Fibroblast of the conjunctiva (primary cell): ENCODE measurements at regions not wholly inside any gene's neighbourhood (a gene's known extent, or its start where the extent isn't known, plus 50 kb on each side); places are given as distances from the start of the nearest gene placed in this dataset.

Source experiments
- DNase-seq: peaks from one replicate; pipeline ENCODE4 v3.0.0-alpha.2; 2010; ENCODE audit warnings: low read depth

DNA sequence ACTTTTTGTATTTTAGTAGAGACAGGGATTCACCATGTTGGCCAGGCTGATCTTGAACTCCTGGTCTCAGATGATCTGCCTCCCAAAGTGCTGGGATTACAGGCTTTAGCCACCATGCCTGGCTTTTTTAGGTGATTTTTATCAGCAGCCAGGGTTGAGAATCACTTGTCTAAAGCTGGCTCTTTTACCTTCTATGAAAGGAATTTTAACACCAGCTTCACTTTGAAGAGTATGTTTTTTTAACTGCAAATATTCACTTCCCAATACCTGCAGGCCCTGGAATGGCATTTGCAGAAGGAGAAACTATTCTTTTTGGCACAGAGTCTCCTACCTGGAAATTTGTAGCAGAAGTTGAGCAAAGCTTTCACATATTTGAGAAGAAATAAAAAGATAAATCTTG is 63.6 kb upstream of the NAA20 start:
- DNase-seq = no peak

GRCh38 chr20:19956976-19957375 is 60.2 kb upstream of the NAA20 start:
- DNase-seq = no peak

DNA sequence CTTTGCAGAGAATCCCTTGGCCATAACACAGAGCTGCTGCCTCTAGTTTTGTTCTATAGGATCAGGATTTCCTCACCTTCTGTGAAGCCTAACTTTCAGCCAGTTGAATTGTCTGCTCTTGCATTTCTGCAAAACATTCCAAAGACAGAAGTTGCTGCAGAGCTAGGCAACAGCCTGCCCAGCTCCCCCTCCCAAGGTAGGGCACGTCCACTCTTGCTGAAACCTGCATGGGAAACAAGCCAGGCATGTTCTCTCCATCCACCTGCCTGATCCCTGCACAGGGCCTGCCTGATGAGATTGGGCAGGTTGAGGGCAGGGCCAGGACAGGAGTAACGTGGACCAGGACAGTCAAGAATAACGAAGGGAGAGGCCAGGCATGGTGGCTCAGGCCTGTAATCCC is 58.9 kb upstream of the NAA20 start:
- DNase-seq = no peak

DNA sequence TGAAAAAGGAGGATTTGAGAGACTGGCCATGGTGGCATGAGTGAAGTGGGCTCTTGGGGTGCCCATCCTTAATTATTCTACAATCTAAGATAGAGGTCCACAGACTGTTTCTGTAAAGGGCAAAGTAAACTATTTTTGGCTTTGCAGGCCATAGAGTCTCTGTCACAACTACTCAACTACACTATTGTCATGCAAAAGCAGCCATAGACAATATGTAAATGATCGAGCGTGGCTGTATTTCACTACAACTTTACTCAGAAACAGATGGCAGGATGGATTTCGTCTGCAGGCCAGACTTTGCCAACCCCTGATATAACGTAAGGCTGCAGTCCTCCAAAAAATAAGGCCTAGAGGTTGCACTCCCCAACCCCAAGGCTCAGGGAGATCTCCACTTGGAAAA is 58.2 kb upstream of the NAA20 start:
- DNase-seq = no peak

DNA sequence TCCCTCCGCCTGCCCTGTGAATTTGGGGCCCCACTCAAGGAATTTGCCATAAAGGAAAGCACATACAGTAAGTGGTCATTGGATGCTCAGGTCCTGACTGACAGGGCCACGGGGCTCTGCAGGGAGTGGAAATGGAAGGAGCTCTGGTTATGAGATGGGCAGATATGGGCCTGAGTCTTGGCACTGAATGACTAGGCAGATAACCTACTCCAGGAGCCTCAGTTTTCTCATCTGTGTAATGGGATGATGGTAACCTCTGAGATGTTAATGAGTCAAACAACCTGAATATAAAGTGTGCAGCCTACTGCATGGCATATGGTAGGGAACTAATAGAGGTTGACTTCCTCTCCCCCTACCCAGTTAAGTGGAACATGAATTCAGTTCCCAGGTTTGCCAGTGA is 56.4 kb upstream of the NAA20 start:
- DNase-seq = no peak

DNA sequence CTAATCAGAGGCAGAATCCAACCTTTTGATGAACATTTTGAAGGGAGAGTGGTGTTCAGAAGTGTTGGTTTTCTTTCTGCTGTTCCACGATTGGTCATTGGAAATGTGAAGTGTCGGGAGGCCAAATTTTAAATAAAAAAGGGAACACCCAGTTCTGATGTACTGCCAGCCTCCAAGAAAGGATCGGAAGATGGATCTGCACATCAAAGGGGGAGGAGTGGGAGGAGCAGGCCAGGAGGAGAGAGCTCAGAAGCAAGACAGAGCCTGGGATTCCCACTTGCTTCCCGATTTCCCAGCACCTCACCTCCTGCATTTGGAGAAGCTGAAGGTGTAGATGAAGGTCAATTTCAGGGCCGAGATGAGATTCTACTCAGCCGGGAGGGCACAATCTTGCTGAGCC is 55.9 kb upstream of the NAA20 start:
- no peak for DNase-seq

DNA sequence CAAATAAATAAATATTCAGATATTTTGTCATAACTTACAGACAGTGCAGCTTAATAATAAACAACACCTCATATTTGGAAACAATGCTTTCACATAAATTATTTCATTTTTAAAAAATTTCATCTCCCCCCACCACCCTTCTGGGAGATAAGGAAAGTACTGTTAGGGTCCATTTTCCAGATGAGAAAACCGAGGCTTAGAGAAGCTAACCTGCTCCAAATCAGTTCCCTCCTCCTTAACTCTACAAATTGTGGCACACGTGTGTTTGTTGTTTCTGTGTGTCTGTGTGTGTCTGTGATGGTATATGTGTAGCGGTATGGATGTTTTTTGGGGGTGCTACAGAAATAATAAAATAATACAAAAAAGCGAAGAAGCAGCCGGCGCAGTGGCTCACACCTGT is 54.2 kb upstream of the NAA20 start:
- DNase-seq = no peak

- DNase-seq = peak; percentile 77
Measured at GRCh38 chr20:19964289-19965265, 52.6 kb upstream of the NAA20 start.

DNA sequence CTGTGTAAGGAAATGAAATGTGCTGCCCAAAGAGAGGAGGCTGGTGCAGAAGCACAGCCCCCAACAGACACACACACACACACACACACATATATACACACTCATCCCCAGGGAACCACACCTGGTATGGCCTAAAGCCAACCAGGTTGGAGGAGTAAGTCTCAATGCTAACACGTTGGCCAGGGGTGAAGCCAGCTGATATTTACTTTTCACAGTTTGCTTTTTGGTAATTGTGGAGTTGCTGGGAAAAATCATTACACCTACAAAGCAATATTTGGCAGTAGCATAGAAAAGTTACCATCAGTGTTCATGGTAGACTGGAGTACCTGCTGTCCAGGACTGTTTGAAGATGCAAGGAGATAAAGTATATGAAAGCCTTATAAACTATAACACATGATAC is 50.3 kb upstream of the NAA20 start:
- DNase-seq = no peak
